NB4 (cell line): ENCODE measurements at regions not wholly inside any gene's neighbourhood (a gene's known extent, or its start where the extent isn't known, plus 50 kb on each side); places are given as distances from the start of the nearest gene placed in this dataset.

ENCODE experiments used
- DNase-seq: peaks from one replicate; pipeline ENCODE4 v3.0.0; 2010; ENCODE audit warnings: low read depth
- H3K4me3 ChIP-seq: one replicate; pipeline ENCODE4 v1.5.1; 2011; ENCODE audit warnings: mild to moderate bottlenecking, low read depth, low read length, moderate library complexity
- CTCF ChIP-seq: IDR thresholded peaks from one replicate; pipeline ENCODE4 v1.5.1; 2012; ENCODE audit warnings: low read depth, low read length
- MAX ChIP-seq: IDR thresholded peaks from 2 replicates; pipeline ENCODE4 v1.6.1; 2011; ENCODE audit warnings: low read depth, low read length
- MYC ChIP-seq: IDR thresholded peaks from 2 replicates; pipeline ENCODE4 v1.6.1; 2011; ENCODE audit warnings: low read depth, low read length
- POLR2A ChIP-seq: IDR thresholded peaks from 2 replicates; pipeline ENCODE4 v1.6.1; 2011; ENCODE audit warnings: mild to moderate bottlenecking; ENCODE audit not compliant: insufficient read length; ENCODE audit errors: extremely low read depth

GRCh38 chr11:111194860-111195568 lies 50.5 kb upstream of the POU2AF2 start:
- no peak overlapping the region for H3K4me3 ChIP-seq
- no peak for DNase-seq
- TF ChIP-seq MAX (no peak), POLR2A (no peak), MYC (no peak), CTCF (no peak)

GRCh38 chr11:111193924-111194490 lies 51.5 kb upstream of the POU2AF2 start:
- TF ChIP-seq POLR2A (no peak), MAX (no peak), CTCF (no peak)
- no peak overlapping the region for H3K4me3 ChIP-seq
- DNase-seq = no peak

GRCh38 chr11:111189466-111189865 lies 56.1 kb upstream of the POU2AF2 start:
- no peak for TF ChIP-seq CTCF
- TF ChIP-seq MAX = no peak
- TF ChIP-seq MYC = no peak
- no peak for TF ChIP-seq POLR2A
- DNase-seq = no peak

GRCh38 chr11:111186308-111186915 lies 59.1 kb upstream of the POU2AF2 start:
- H3K4me3 ChIP-seq = no peak overlapping the region
- TF ChIP-seq CTCF (no peak), MYC (no peak), POLR2A (no peak), MAX (no peak)
- DNase-seq = no peak

More at GRCh38 chr11:111189466-111189865, 56.1 kb upstream of the POU2AF2 start:
- H3K4me3 ChIP-seq = no peak overlapping the region

GRCh38 chr11:111185266-111185665 lies 60.3 kb upstream of the POU2AF2 start:
- no peak overlapping the region for H3K4me3 ChIP-seq
- DNase-seq = no peak
- TF ChIP-seq CTCF (no peak), MAX (no peak), POLR2A (no peak), MYC (no peak)
